Spleen (tissue), 7 donors: ENCODE measurements at regions not wholly inside any gene's neighbourhood (a gene's known extent, or its start where the extent isn't known, plus 50 kb on each side); places are given as distances from the start of the nearest gene placed in this dataset.

Experiments used
- CTCF ChIP-seq, 11 experiments: fragments of 200-600 bp in 7 of 11; fragments of 450-650 bp in 4 of 11; sonication (generic) in 4 of 11; IDR thresholded peaks in 8 of 11; conservative IDR thresholded peaks in 3 of 11; 1 replicate in 7 of 11; 2 replicates in 4 of 11; pipeline versions ENCODE4 v1.4.0 to v1.8.0; 2016 to 2021; ENCODE audit warnings: antibody characterized with exemption in 11 of 11, inconsistent platforms in 4 of 11, mild to moderate bottlenecking in 1 of 11
- POLR2A ChIP-seq, 3 donors: fragments of 450-650 bp; IDR thresholded peaks; one replicate each; pipeline ENCODE4 v1.5.1; 2017; ENCODE audit warnings: antibody characterized with exemption in 3 of 3, mild to moderate bottlenecking in 1 of 3
- POLR2AphosphoS5 ChIP-seq, 3 donors: sonication (generic); formaldehyde crosslinking; IDR thresholded peaks; one replicate each; pipeline ENCODE4 v1.5.1; 2017; ENCODE audit warnings: antibody characterized with exemption in 3 of 3
- donor health status: DM: no; HTN: no; CAD: no; lungs with moderate emphysema.
- donor health status: DM: no; HTN: no; CAD: no.
- donor health status: DM: no; HTN: no; CAD: no.

GRCh38 chr1:229087339-229087738, 183.6 kb upstream of the RAB4A start:
- TF ChIP-seq CTCF (IDR thresholded peaks at IDR 0.05 in 8 of 11, conservative IDR thresholded peaks at IDR 0.05 in 3 of 11) (no peak), POLR2A (IDR thresholded peaks at IDR 0.05) (no peak), POLR2AphosphoS5 (IDR thresholded peaks at IDR 0.05) (no peak)
